DOHH2 (cell line): ENCODE measurements at regions not wholly inside any gene's neighbourhood (a gene's known extent, or its start where the extent isn't known, plus 50 kb on each side); places are given as distances from the start of the nearest gene placed in this dataset.

Experiments used
- H3F3A ChIP-seq: fragments of 200-600 bp; sonication (generic), shearing (Covaris generic); 2 replicates; pipeline ENCODE4 v1.6.0; 2016; ENCODE audit warnings: antibody characterized with exemption, mild to moderate bottlenecking; ENCODE audit not compliant: control insufficient read depth, insufficient read depth
- H3K27ac ChIP-seq: fragments of 200-600 bp; sonication (generic); 2 replicates; pipeline ENCODE4 v1.5.1; 2014; ENCODE audit warnings: low read depth, mild to moderate bottlenecking, low read length, moderate library complexity
- H3K27me3 ChIP-seq: fragments of 200-600 bp; sonication (generic); 2 replicates; pipeline ENCODE4 v1.6.1; 2014; ENCODE audit warnings: mild to moderate bottlenecking, low read length, mixed read lengths; ENCODE audit not compliant: control insufficient read depth
- H3K36me3 ChIP-seq: fragments of 200-600 bp; sonication (generic); 2 replicates; pipeline ENCODE4 v1.6.1; 2014; ENCODE audit warnings: mild to moderate bottlenecking, low read length, moderate library complexity, mixed read lengths; ENCODE audit not compliant: control insufficient read depth
- H3K4me1 ChIP-seq: fragments of 200-600 bp; sonication (generic); 2 replicates; pipeline ENCODE4 v1.6.1; 2014; ENCODE audit warnings: mild to moderate bottlenecking, low read length, mixed read lengths; ENCODE audit not compliant: control insufficient read depth
- H3K4me2 ChIP-seq: fragments of 200-600 bp; sonication (generic); 2 replicates; pipeline ENCODE4 v1.6.0; 2014; ENCODE audit warnings: mild to moderate bottlenecking, low read length, moderate library complexity
- H3K4me3 ChIP-seq: fragments of 200-600 bp; sonication (generic); 2 replicates; pipeline ENCODE4 v1.5.1; 2014; ENCODE audit warnings: mild to moderate bottlenecking, low read length, mixed read lengths
- H3K79me2 ChIP-seq: fragments of 200-600 bp; sonication (generic); 2 replicates; pipeline ENCODE4 v1.6.1; 2014; ENCODE audit warnings: mild to moderate bottlenecking, low read length, mixed read lengths; ENCODE audit not compliant: control insufficient read depth
- H3K9me2 ChIP-seq: fragments of 200-600 bp; sonication (generic); replicated peaks from 2 replicates; pipeline ENCODE4 v1.6.1; 2014; ENCODE audit warnings: mild to moderate bottlenecking, low read length, mixed read lengths; ENCODE audit not compliant: control insufficient read depth
- H3K9me3 ChIP-seq: fragments of 200-600 bp; sonication (generic); 2 replicates; pipeline ENCODE4 v1.6.1; 2014; ENCODE audit warnings: antibody characterized with exemption, low read length, mixed read lengths; ENCODE audit not compliant: control insufficient read depth, insufficient read depth
- H4K20me1 ChIP-seq: fragments of 200-600 bp; sonication (generic); 2 replicates; pipeline ENCODE4 v1.6.0; 2014; ENCODE audit warnings: low read depth, mild to moderate bottlenecking, antibody characterized with exemption, low read length, moderate library complexity; ENCODE audit not compliant: control insufficient read depth, insufficient read depth
- EZH2phosphoT487 ChIP-seq: fragments of 200-600 bp; sonication (generic); IDR thresholded peaks from 2 replicates; pipeline ENCODE4 v1.6.1; 2017; ENCODE audit warnings: borderline replicate concordance, mild to moderate bottlenecking, antibody characterized with exemption, low read length, moderate library complexity, mixed read lengths
- TF ChIP-seq, protein P1 (sequence below): fragments of 200-600 bp; sonication (generic); IDR thresholded peaks from one replicate; pipeline ENCODE4 v1.5.1; 2014; ENCODE audit warnings: antibody characterized with exemption, mild to moderate bottlenecking, low read depth, low read length; ENCODE audit not compliant: poor library complexity, severe bottlenecking

- Histone ChIP-seq H3K9me2 (no peaks in the 10 kb centered on the region), H3K4me3 (no peak overlapping the region), H3K27ac (no peak overlapping the region), H3K4me2 (no peak overlapping the region), H4K20me1 (no peaks in the 10 kb centered on the region), H3K36me3 (no peaks in the 10 kb centered on the region), H3K27me3 (no peaks in the 10 kb centered on the region), H3K79me2 (no peaks in the 10 kb centered on the region), H3F3A (no peaks in the 10 kb centered on the region), H3K9me3 (no peaks in the 10 kb centered on the region), H3K4me1 (no peaks in the 10 kb centered on the region)
- TF ChIP-seq, protein P1, sequence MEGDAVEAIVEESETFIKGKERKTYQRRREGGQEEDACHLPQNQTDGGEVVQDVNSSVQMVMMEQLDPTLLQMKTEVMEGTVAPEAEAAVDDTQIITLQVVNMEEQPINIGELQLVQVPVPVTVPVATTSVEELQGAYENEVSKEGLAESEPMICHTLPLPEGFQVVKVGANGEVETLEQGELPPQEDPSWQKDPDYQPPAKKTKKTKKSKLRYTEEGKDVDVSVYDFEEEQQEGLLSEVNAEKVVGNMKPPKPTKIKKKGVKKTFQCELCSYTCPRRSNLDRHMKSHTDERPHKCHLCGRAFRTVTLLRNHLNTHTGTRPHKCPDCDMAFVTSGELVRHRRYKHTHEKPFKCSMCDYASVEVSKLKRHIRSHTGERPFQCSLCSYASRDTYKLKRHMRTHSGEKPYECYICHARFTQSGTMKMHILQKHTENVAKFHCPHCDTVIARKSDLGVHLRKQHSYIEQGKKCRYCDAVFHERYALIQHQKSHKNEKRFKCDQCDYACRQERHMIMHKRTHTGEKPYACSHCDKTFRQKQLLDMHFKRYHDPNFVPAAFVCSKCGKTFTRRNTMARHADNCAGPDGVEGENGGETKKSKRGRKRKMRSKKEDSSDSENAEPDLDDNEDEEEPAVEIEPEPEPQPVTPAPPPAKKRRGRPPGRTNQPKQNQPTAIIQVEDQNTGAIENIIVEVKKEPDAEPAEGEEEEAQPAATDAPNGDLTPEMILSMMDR, result no peak
- TF ChIP-seq EZH2phosphoT487, result no peak
Observed at GRCh38 chr2:147352264-147353071, 492.4 kb upstream of the ACVR2A start.

DNA sequence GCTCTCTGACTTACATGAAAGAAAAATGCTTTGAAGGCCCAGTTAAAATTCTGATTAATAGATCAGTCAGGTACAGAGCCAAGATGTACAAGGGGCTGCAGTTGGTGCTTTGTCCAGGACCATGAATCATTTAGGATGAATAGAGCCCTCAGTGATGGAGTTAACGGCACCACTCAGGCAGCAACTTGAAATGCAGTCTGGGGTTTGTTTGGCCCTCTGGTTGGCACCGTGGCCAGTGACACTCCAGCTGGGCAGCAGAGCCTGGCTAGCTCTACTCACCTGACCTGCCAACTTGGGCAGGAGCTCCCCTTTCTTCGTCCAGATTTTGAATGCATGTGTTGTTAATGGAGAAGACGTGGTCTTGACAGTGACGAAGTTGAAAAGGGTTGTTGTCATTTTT lies 493.0 kb upstream of the ACVR2A start:
- H3K9me2 ChIP-seq, result no peaks in the 10 kb centered on the region
- no peak overlapping the region for H3K27ac ChIP-seq
- no peak overlapping the region for H3K4me3 ChIP-seq
- no peak overlapping the region for H3K4me2 ChIP-seq
- H3K4me1 ChIP-seq, result no peaks in the 10 kb centered on the region
- H4K20me1 ChIP-seq, result no peaks in the 10 kb centered on the region
- no peak for TF ChIP-seq EZH2phosphoT487
- TF ChIP-seq, protein P1, result no peak
- H3F3A ChIP-seq, result no peaks in the 10 kb centered on the region
- no peaks in the 10 kb centered on the region for H3K36me3 ChIP-seq
- H3K27me3 ChIP-seq, result no peaks in the 10 kb centered on the region
- H3K9me3 ChIP-seq, result no peaks in the 10 kb centered on the region
- no peaks in the 10 kb centered on the region for H3K79me2 ChIP-seq

GRCh38 chr2:147348931-147349555 lies 495.8 kb upstream of the ACVR2A start:
- Histone ChIP-seq H3K9me2 (no peaks in the 10 kb centered on the region), H3K4me3 (no peak overlapping the region), H3F3A (no peaks in the 10 kb centered on the region), H3K4me2 (no peak overlapping the region), H3K27ac (no peak overlapping the region), H4K20me1 (no peaks in the 10 kb centered on the region), H3K79me2 (no peaks in the 10 kb centered on the region), H3K4me1 (no peaks in the 10 kb centered on the region), H3K36me3 (no peaks in the 10 kb centered on the region), H3K27me3 (no peaks in the 10 kb centered on the region), H3K9me3 (peaks cover 4% of the 10 kb centered on the region; the same call in 1 of the 2 replicates)
- TF ChIP-seq, protein P1, result no peak
- TF ChIP-seq EZH2phosphoT487, result no peak
